ENCODE measurements at regions not wholly inside any gene's neighbourhood (a gene's known extent, or its start where the extent isn't known, plus 50 kb on each side); places are given as distances from the start of the nearest gene placed in this dataset.

DNA sequence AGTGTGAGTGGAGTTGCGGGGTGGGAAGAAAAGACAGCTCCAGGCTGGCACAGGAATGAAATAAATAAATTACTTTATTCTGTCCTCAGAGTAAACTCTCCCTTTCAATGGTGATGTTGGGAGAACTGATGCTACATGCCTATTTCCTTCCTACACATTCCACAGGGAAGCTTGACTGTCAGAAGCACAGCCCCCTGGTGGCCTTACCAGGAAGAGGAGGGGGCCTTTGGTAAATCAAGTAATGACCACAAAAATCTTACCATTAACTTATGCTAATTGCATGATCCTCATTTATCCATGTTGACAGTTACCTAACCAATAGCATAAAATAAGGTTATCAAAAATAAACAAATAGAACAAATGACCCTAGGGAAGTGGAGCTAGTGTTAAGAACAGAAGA, 605.0 kb upstream of the PKN2 start:
- ATAC-seq: no peak
- no peaks in the 10 kb centered on the region for H3K4me1 Mint-ChIP-seq
- Histone ChIP-seq H3K4me1 (ENCODE audit: control insufficient read depth in 2 of 2, insufficient read depth in 2 of 2, low read length in 2 of 2) (no peaks in the 10 kb centered on the region), H3K4me3 (ENCODE audit: low read length) (no peak overlapping the region), H3K36me3 (ENCODE audit: control insufficient read depth in 2 of 3, insufficient read depth in 3 of 3, low read length in 3 of 3) (no peaks in the 10 kb centered on the region), H3K9me3 (ENCODE audit: control insufficient read depth in 2 of 3, low read length in 3 of 3) (no peaks in the 10 kb centered on the region), H3K27ac (ENCODE audit: low read depth, low read length) (no peak overlapping the region), H3K27me3 (ENCODE audit: control insufficient read depth in 2 of 2, insufficient read depth in 2 of 2, low read length in 2 of 2) (no peaks in the 10 kb centered on the region)
- ChIA-PET POLR2A (no interaction called here), CTCF (no interaction called here)
- no peak for DNase-seq
- H3K9me3 Mint-ChIP-seq: peaks cover 0 to 10% (median 0%) of the 10 kb centered on the region in 11 donors
- peaks cover 0 to 5% (median 4%) of the 10 kb centered on the region in 5 donors for H3K27me3 Mint-ChIP-seq
- H3K27ac Mint-ChIP-seq: no peak overlapping the region
- no peak overlapping the region for H3K4me3 Mint-ChIP-seq
- intact Hi-C loops (cut with micrococcal nuclease): no loop called here
- H3K36me3 Mint-ChIP-seq: peaks cover 0 to 3% (median 0%) of the 10 kb centered on the region in 5 donors

DNA sequence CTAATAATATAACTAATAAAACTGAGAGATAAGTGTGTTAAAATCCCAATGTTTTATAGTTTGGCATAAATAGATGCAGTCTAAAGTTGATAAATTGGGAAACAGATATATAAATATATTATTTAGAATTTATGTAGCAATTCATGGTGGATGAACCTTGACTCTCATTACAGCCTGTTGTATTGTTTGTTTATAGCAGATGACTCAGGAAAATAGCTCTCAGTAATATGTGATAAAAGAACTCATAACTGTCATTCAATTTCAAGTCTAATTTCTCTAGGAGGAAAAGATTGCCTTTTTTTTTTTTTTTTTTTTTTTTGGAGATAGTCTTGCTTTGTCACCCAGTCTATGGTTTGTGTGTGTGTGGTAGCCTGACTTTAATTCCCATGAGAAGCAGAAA, 603.2 kb upstream of the PKN2 start:
- Mint-ChIP-seq H3K27ac (no peak overlapping the region), H3K4me3 (no peak overlapping the region), H3K27me3 (peaks cover 0 to 5% (median 4%) of the 10 kb centered on the region in 5 donors), H3K4me1 (no peaks in the 10 kb centered on the region), H3K36me3 (peaks cover 0 to 6% (median 0%) of the 10 kb centered on the region in 5 donors), H3K9me3 (peaks cover 0 to 20% (median 6%) of the 10 kb centered on the region in 11 donors)
- DNase-seq: no peak
- ChIA-PET CTCF (no interaction called here), POLR2A (no interaction called here)
- Histone ChIP-seq H3K27ac (ENCODE audit: low read depth, low read length) (no peak overlapping the region), H3K9me3 (ENCODE audit: control insufficient read depth in 2 of 3, low read length in 3 of 3) (no peaks in the 10 kb centered on the region), H3K4me1 (ENCODE audit: control insufficient read depth in 2 of 2, insufficient read depth in 2 of 2, low read length in 2 of 2) (no peaks in the 10 kb centered on the region), H3K36me3 (ENCODE audit: control insufficient read depth in 2 of 3, insufficient read depth in 3 of 3, low read length in 3 of 3) (no peaks in the 10 kb centered on the region), H3K4me3 (ENCODE audit: low read length) (no peak overlapping the region), H3K27me3 (ENCODE audit: control insufficient read depth in 2 of 2, insufficient read depth in 2 of 2, low read length in 2 of 2) (no peaks in the 10 kb centered on the region)
- no peak for ATAC-seq
- intact Hi-C loops (cut with micrococcal nuclease): no loop called here

DNA sequence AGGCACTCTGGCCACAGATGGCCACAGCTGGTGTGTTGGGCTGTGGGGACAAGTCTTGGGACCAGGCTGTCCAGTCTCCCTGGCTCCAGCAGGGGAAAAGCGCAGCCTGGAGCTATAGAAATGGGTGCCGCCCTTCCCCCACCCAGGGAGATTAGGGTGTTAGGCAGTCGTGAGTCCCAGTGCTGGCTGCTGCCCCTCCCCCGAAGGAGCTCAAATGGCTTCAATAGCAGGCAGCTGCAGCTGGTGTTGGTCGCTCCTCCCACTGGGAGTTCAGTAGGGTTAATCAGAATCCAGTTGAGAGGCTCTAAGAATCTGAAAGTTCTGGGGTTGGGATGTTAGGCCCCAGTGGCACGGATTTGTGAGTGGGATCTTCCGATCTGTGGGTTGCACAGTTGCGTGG, 595.6 kb upstream of the PKN2 start:
- H3K27ac ChIP-seq (ENCODE audit: low read depth, low read length): no peak overlapping the region
- H3K4me1 ChIP-seq (ENCODE audit: control insufficient read depth in 2 of 2, insufficient read depth in 2 of 2, low read length in 2 of 2): no peaks in the 10 kb centered on the region
- ChIA-PET CTCF (no interaction called here), POLR2A (no interaction called here)
- H3K9me3 ChIP-seq (ENCODE audit: control insufficient read depth in 2 of 3, low read length in 3 of 3): no peaks in the 10 kb centered on the region
- no peak overlapping the region for H3K4me3 ChIP-seq (ENCODE audit: low read length)
- H3K36me3 ChIP-seq (ENCODE audit: control insufficient read depth in 2 of 3, insufficient read depth in 3 of 3, low read length in 3 of 3): no peaks in the 10 kb centered on the region
- ATAC-seq (no peak), DNase-seq (no peak)
- H3K27me3 Mint-ChIP-seq: peaks cover 0 to 10% (median 8%) of the 10 kb centered on the region in 5 donors
- intact Hi-C loops (cut with micrococcal nuclease): no loop called here
- H3K9me3 Mint-ChIP-seq: peaks cover 3 to 35% (median 13%) of the 10 kb centered on the region in 11 donors
- H3K4me1 Mint-ChIP-seq: no peaks in the 10 kb centered on the region
- peaks cover 0 to 7% (median 0%) of the 10 kb centered on the region in 5 donors for H3K36me3 Mint-ChIP-seq
- H3K4me3 Mint-ChIP-seq: no peak overlapping the region
- no peak overlapping the region for H3K27ac Mint-ChIP-seq
- H3K27me3 ChIP-seq (ENCODE audit: control insufficient read depth in 2 of 2, insufficient read depth in 2 of 2, low read length in 2 of 2): no peaks in the 10 kb centered on the region

DNA sequence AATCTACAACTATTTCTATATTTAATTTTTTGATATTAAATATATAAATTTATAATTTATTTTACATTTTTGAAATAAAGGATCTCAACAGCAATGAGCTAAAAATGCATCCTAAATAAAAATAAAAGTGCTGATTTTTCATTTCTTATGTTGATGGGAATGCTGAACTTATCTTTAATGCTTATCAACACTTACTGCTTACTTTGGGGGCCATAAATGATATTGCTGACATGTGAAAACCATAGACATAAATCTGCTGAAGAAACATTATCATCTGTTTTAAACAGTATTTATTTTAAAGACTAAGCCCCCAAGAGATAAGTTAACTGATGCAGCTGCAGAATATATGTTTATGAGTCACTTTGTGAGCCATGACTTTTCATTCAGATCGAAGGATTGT, 594.1 kb upstream of the PKN2 start:
- ChIA-PET CTCF (no interaction called here), POLR2A (no interaction called here)
- no peak overlapping the region for H3K4me3 Mint-ChIP-seq
- DNase-seq (no peak), ATAC-seq (no peak)
- peaks cover 0 to 7% (median 0%) of the 10 kb centered on the region in 5 donors for H3K36me3 Mint-ChIP-seq
- no peaks in the 10 kb centered on the region for H3K4me1 ChIP-seq (ENCODE audit: control insufficient read depth in 2 of 2, insufficient read depth in 2 of 2, low read length in 2 of 2)
- H3K4me1 Mint-ChIP-seq: no peaks in the 10 kb centered on the region
- H3K27me3 Mint-ChIP-seq: peaks cover 0 to 13% (median 8%) of the 10 kb centered on the region in 5 donors
- intact Hi-C loops (cut with micrococcal nuclease): loop anchor here in 1 of 2 donors (2.0 kb wide), 1 partner anchor 61 kb away; no protein-coding TSS in a partner anchor
- H3K9me3 Mint-ChIP-seq: peaks cover 0 to 33% (median 13%) of the 10 kb centered on the region in 11 donors
- no peaks in the 10 kb centered on the region for H3K9me3 ChIP-seq (ENCODE audit: control insufficient read depth in 2 of 3, low read length in 3 of 3)
- no peaks in the 10 kb centered on the region for H3K36me3 ChIP-seq (ENCODE audit: control insufficient read depth in 2 of 3, insufficient read depth in 3 of 3, low read length in 3 of 3)
- no peak overlapping the region for H3K27ac ChIP-seq (ENCODE audit: low read depth, low read length)
- no peak overlapping the region for H3K27ac Mint-ChIP-seq
- H3K4me3 ChIP-seq (ENCODE audit: low read length): no peak overlapping the region
- H3K27me3 ChIP-seq (ENCODE audit: control insufficient read depth in 2 of 2, insufficient read depth in 2 of 2, low read length in 2 of 2): no peaks in the 10 kb centered on the region

DNA sequence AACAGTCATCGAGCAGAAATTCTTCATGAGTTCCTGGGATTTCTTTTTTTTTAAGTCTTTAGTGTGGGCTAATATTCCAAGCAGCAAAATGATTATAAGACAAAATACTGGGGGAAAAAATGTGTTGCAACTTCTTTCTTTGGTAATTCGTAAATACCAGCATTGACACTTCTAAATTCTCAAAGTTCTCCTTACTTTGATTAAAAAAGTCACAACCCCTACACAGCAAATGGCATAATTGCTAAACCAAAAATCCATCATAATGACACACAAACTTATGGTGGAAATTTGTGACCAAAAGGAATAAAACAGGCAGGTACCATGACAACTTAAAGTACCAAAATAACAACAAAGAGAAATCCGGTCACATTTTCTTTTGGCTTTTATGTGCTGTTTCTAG, 585.2 kb upstream of the PKN2 start:
- intact Hi-C loops (cut with micrococcal nuclease): no loop called here

DNA sequence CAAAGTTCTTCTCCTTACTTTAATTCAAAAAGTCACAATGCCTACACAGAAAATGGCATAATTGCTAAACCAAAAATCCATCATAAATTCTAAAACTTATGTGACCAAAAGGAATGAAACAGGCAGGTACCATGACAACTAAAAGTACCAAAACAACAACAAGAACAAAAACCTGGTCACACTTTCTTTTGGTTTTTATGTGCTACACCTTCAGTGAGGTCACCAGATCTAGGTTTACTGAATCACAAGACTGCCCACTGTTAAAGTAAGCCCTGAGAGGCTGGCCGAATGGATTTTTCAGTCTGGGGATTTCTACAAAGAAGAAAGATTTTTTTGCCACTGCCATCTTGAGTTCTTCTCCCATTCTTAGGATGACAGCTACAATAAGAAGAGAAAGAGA, 583.0 kb upstream of the PKN2 start:
- Histone ChIP-seq H3K36me3 (ENCODE audit: control insufficient read depth in 2 of 3, insufficient read depth in 3 of 3, low read length in 3 of 3) (no peaks in the 10 kb centered on the region), H3K27ac (ENCODE audit: low read depth, low read length) (no peak overlapping the region), H3K4me1 (ENCODE audit: control insufficient read depth in 2 of 2, insufficient read depth in 2 of 2, low read length in 2 of 2) (no peaks in the 10 kb centered on the region), H3K27me3 (ENCODE audit: control insufficient read depth in 2 of 2, insufficient read depth in 2 of 2, low read length in 2 of 2) (no peaks in the 10 kb centered on the region), H3K4me3 (ENCODE audit: low read length) (no peak overlapping the region), H3K9me3 (ENCODE audit: control insufficient read depth in 2 of 3, low read length in 3 of 3) (no peaks in the 10 kb centered on the region)
- ChIA-PET POLR2A (no interaction called here), CTCF (no interaction called here)
- Mint-ChIP-seq H3K27ac (no peak overlapping the region), H3K4me3 (no peak overlapping the region), H3K27me3 (peaks cover 0 to 15% (median 0%) of the 10 kb centered on the region in 5 donors), H3K4me1 (no peaks in the 10 kb centered on the region), H3K36me3 (no peaks in the 10 kb centered on the region), H3K9me3 (peaks cover 0 to 6% (median 0%) of the 10 kb centered on the region in 11 donors)
- intact Hi-C loops (cut with micrococcal nuclease): no loop called here
- ATAC-seq (no peak), DNase-seq (no peak)

More for the DNA sequence above, 585.2 kb upstream of the PKN2 start:
- ATAC-seq (no peak), DNase-seq (no peak)
- peaks cover 0 to 8% (median under 1%) of the 10 kb centered on the region in 5 donors for H3K27me3 Mint-ChIP-seq
- H3K9me3 Mint-ChIP-seq: peaks cover 0 to 6% (median 0%) of the 10 kb centered on the region in 11 donors
- Histone ChIP-seq H3K36me3 (ENCODE audit: control insufficient read depth in 2 of 3, insufficient read depth in 3 of 3, low read length in 3 of 3) (no peaks in the 10 kb centered on the region), H3K27ac (ENCODE audit: low read depth, low read length) (no peak overlapping the region), H3K9me3 (ENCODE audit: control insufficient read depth in 2 of 3, low read length in 3 of 3) (no peaks in the 10 kb centered on the region), H3K27me3 (ENCODE audit: control insufficient read depth in 2 of 2, insufficient read depth in 2 of 2, low read length in 2 of 2) (no peaks in the 10 kb centered on the region), H3K4me1 (ENCODE audit: control insufficient read depth in 2 of 2, insufficient read depth in 2 of 2, low read length in 2 of 2) (no peaks in the 10 kb centered on the region), H3K4me3 (ENCODE audit: low read length) (no peak overlapping the region)
- H3K4me3 Mint-ChIP-seq: no peak overlapping the region
- no peaks in the 10 kb centered on the region for H3K4me1 Mint-ChIP-seq
- H3K27ac Mint-ChIP-seq: no peak overlapping the region
- no peaks in the 10 kb centered on the region for H3K36me3 Mint-ChIP-seq
- CTCF ChIA-PET: no interaction called here
- POLR2A ChIA-PET: no interaction called here

DNA sequence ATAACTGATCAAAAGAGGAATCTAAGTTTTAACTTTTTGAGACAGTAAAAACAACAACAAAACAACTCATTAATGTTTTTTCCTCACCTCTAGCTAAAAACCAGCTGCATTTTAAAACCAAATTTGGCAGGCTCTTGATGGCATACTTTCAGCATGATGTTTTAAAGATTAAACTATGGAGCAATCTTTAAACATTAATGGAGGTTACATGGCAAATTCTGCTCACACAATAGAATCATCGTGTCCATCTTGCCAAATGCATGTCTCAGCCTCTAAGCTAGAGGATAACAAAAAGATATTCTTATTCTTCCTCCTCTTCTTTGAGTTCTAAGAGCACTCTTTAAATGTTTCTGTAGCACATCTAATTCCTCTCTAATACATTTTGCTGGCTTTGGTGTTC, 579.8 kb upstream of the PKN2 start:
- H3K4me3 Mint-ChIP-seq: no peak overlapping the region
- no peak overlapping the region for H3K27ac Mint-ChIP-seq
- Histone ChIP-seq H3K4me1 (ENCODE audit: control insufficient read depth in 2 of 2, insufficient read depth in 2 of 2, low read length in 2 of 2) (no peaks in the 10 kb centered on the region), H3K4me3 (ENCODE audit: low read length) (no peak overlapping the region), H3K36me3 (ENCODE audit: control insufficient read depth in 2 of 3, insufficient read depth in 3 of 3, low read length in 3 of 3) (no peaks in the 10 kb centered on the region), H3K9me3 (ENCODE audit: control insufficient read depth in 2 of 3, low read length in 3 of 3) (no peaks in the 10 kb centered on the region), H3K27me3 (ENCODE audit: control insufficient read depth in 2 of 2, insufficient read depth in 2 of 2, low read length in 2 of 2) (no peaks in the 10 kb centered on the region), H3K27ac (ENCODE audit: low read depth, low read length) (no peak overlapping the region)
- ATAC-seq (no peak), DNase-seq (no peak)
- POLR2A ChIA-PET: no interaction called here
- H3K27me3 Mint-ChIP-seq: peaks cover 0 to 14% (median 0%) of the 10 kb centered on the region in 5 donors
- CTCF ChIA-PET: no interaction called here
- intact Hi-C loops (cut with micrococcal nuclease): no loop called here
- no peaks in the 10 kb centered on the region for H3K4me1 Mint-ChIP-seq
- no peaks in the 10 kb centered on the region for H3K36me3 Mint-ChIP-seq
- peaks cover 0 to 6% (median 0%) of the 10 kb centered on the region in 11 donors for H3K9me3 Mint-ChIP-seq
